ENCODE measurements at regions not wholly inside any gene's neighbourhood (a gene's known extent, or its start where the extent isn't known, plus 50 kb on each side); places are given as distances from the start of the nearest gene placed in this dataset.

GRCh38 chr9:93730648-93731047, 154.3 kb downstream of the PHF2 start (continued):
- TF ChIP-seq, protein P1, sequence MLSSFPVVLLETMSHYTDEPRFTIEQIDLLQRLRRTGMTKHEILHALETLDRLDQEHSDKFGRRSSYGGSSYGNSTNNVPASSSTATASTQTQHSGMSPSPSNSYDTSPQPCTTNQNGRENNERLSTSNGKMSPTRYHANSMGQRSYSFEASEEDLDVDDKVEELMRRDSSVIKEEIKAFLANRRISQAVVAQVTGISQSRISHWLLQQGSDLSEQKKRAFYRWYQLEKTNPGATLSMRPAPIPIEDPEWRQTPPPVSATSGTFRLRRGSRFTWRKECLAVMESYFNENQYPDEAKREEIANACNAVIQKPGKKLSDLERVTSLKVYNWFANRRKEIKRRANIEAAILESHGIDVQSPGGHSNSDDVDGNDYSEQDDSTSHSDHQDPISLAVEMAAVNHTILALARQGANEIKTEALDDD (IDR thresholded peaks at IDR 0.05): no peak
- no peak for TF ChIP-seq ZNF518B (CRISPR knock-in tag; IDR thresholded peaks at IDR 0.05)

DNA sequence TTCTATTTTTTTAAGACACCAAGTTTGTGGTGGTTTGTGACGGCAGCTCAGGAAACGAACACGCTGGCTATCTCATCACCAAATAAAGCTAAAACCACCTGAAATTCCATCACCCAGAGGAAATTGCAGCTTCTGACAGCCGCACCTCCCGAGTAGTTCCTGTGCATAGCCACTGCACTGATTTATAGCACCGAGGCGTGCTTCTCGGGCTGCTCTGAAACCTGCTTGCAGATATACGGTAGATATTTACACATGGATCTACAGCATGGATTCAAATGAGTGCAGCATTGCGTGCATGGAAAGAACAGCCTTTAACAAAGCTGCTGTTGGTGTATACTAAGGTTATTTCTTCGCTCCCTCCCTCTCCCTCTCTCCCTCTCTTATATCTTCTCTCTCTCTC, 153.8 kb downstream of the PHF2 start:
- ChIA-PET CTCF (ENCODE audit: low intra/inter-chr PET ratio) (no interaction called here), POLR2A (no interaction called here)
- H2AFZ ChIP-seq (ENCODE audit: low read depth, low read length): no peak overlapping the region
- H3K79me2 ChIP-seq (ENCODE audit: control insufficient read depth, insufficient read depth, low read length): no peaks in the 10 kb centered on the region
- no TSS peak for BruUV-seq (replicated peaks)
- no peak overlapping the region for H3K4me2 ChIP-seq (ENCODE audit: insufficient read depth, low read length)
- FAIRE-seq: no peak
- peaks cover 0 to 34% of the 10 kb centered on the region in 2 experiments; a peak in 2 of 5 replicates for H3K27me3 ChIP-seq (ENCODE audit: control insufficient read depth in 2 of 2, insufficient read depth in 2 of 2, low read length in 2 of 2)
- no peaks in the 10 kb centered on the region for H4K20me1 ChIP-seq (replicated peaks; ENCODE audit: control insufficient read depth, insufficient read depth, low read length)
- H3K4me1 ChIP-seq (replicated peaks in 1 of 2; ENCODE audit: control insufficient read depth in 2 of 2, insufficient read depth in 2 of 2, low read length in 2 of 2): no peaks in the 10 kb centered on the region
- H3K9ac ChIP-seq (ENCODE audit: insufficient read depth in 1 of 2, low read depth in 2 of 2, low read length in 2 of 2): no peak overlapping the region
- intact Hi-C loops (cut with micrococcal nuclease): no loop called here
- in situ Hi-C loops (cut with MboI): no loop called here
- 2% methylated on average over 11 of the region's 11 CpGs for WGBS (ENCODE audit: insufficient coverage, low coverage, missing lambda C conversion rate)
- H3K27ac ChIP-seq (ENCODE audit: extremely low read depth, low read depth, low read length): no peak overlapping the region
- no peak for ATAC-seq
- peaks cover 3% of the 10 kb centered on the region for H3K9me1 ChIP-seq (ENCODE audit: control insufficient read depth, insufficient read depth, low read length)
- peaks cover 2% of the 10 kb centered on the region; the same call in 1 of the 2 replicates for H3K9me3 ChIP-seq (replicated peaks; ENCODE audit: control insufficient read depth, insufficient read depth, low read depth, low read length)
- peak in 1 of 4 experiments; percentile 0 for DNase-seq (ENCODE audit: extremely low read depth in 1 of 4, low spot score in 3 of 4)
- H3K36me3 ChIP-seq (ENCODE audit: control insufficient read depth, insufficient read depth, low read length): no peaks in the 10 kb centered on the region
- H3K4me3 ChIP-seq: no peak overlapping the region
- TF ChIP-seq VEZF1 (CRISPR knock-in tag; IDR thresholded peaks at IDR 0.05) (no peak), ZBTB33 (CRISPR knock-in tag; IDR thresholded peaks at IDR 0.05) (no peak)
